Smooth muscle cell (in vitro differentiated cells): ENCODE measurements at regions not wholly inside any gene's neighbourhood (a gene's known extent, or its start where the extent isn't known, plus 50 kb on each side); places are given as distances from the start of the nearest gene placed in this dataset.
"Not testable (repeated sequence)": the region's sequence is repeated elsewhere in the genome, so short reads cannot be mapped to it uniquely, and the experiment has no call there.

Experiments used
- DNase-seq: peaks from one replicate; lab custom pipeline; 2025; ENCODE audit not compliant: unreplicated experiment; lab: John Stamatoyannopoulos, UW
- H2AFZ ChIP-seq: fragments of 200-600 bp; sonication (generic); 2 replicates; pipeline ENCODE4 v1.6.0; 2016; ENCODE audit warnings: antibody characterized with exemption, low read depth, mild to moderate bottlenecking
- H3F3A ChIP-seq: fragments of 200-600 bp; sonication (generic); 2 replicates; pipeline ENCODE4 v1.6.0; 2017; ENCODE audit warnings: antibody characterized with exemption, low read depth
- H3K27ac ChIP-seq: fragments of 200-600 bp; sonication (generic); 2 replicates; pipeline ENCODE4 v1.5.1; 2016; ENCODE audit warnings: low read depth, mild to moderate bottlenecking
- H3K27me3 ChIP-seq: fragments of 200-600 bp; sonication (generic); 2 replicates; pipeline ENCODE4 v1.6.1; 2016; ENCODE audit warnings: low read depth, mild to moderate bottlenecking
- H3K36me3 ChIP-seq: fragments of 200-600 bp; sonication (generic); 2 replicates; pipeline ENCODE4 v1.5.1; 2016; ENCODE audit warnings: low read depth
- H3K4me1 ChIP-seq: fragments of 200-600 bp; sonication (generic); 2 replicates; pipeline ENCODE4 v1.5.1; 2016; ENCODE audit warnings: low read depth
- H3K4me2 ChIP-seq: fragments of 200-600 bp; sonication (generic); 2 replicates; pipeline ENCODE4 v1.6.0; 2016; ENCODE audit warnings: mild to moderate bottlenecking
- H3K4me3 ChIP-seq: fragments of 200-600 bp; sonication (generic); 2 replicates; pipeline ENCODE4 v1.5.1; 2016; ENCODE audit warnings: mild to moderate bottlenecking
- H3K79me2 ChIP-seq: fragments of 200-600 bp; sonication (generic); 2 replicates; pipeline ENCODE4 v1.6.0; 2016; ENCODE audit warnings: low read depth, mild to moderate bottlenecking
- H3K9ac ChIP-seq: fragments of 200-600 bp; sonication (generic); 2 replicates; pipeline ENCODE4 v1.6.0; 2016; ENCODE audit warnings: low read depth
- H3K9me3 ChIP-seq: fragments of 200-600 bp; sonication (generic); replicated peaks from 2 replicates; pipeline ENCODE4 v1.5.1; 2016; ENCODE audit warnings: low read depth
- H4K20me1 ChIP-seq: fragments of 200-600 bp; sonication (generic); 2 replicates; pipeline ENCODE4 v1.6.0; 2016; ENCODE audit warnings: low read depth
- WGBS: methylation state at CpG from one replicate; pipeline ENCODE4 v1.1.7; 2016; ENCODE audit warnings: low lambda C conversion rate; 5-methylcytosine and 5-hydroxymethylcytosine counted together
- TF ChIP-seq, protein P1 (sequence below): fragments of 200-600 bp; sonication (generic); IDR thresholded peaks from 2 replicates; pipeline ENCODE4 v1.5.1; 2017; ENCODE audit warnings: borderline replicate concordance, mild to moderate bottlenecking, antibody characterized with exemption; ENCODE audit not compliant: insufficient read depth, poor library complexity, severe bottlenecking

DNA sequence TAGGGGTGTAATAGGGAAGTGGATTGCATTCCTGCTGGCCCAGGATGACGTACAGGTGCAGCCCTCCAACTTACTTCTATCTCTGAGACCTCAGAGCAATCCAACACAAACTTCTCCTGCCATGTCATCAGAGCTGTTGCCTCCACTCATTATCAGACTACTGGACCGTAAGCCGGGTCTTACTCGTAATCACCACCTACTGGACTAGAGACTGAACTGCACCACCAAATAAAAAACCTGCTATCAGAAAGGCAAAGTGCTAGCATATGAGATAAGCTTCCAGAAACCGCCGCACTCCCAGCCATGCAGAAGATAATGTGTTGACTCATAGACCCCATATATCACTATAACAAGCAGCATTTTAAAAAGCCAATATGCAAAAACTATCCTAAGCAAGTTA is 102.0 kb downstream of the SLITRK1 start:
- Histone ChIP-seq H3K4me3 (no peak overlapping the region), H3K79me2 (no peaks in the 10 kb centered on the region), H3F3A (no peaks in the 10 kb centered on the region), H3K4me2 (no peak overlapping the region), H2AFZ (no peak overlapping the region), H3K9me3 (no peaks in the 10 kb centered on the region), H3K27me3 (no peaks in the 10 kb centered on the region), H4K20me1 (no peaks in the 10 kb centered on the region), H3K4me1 (no peaks in the 10 kb centered on the region), H3K9ac (no peak overlapping the region), H3K36me3 (no peaks in the 10 kb centered on the region), H3K27ac (no peak overlapping the region)
- TF ChIP-seq, protein P1, sequence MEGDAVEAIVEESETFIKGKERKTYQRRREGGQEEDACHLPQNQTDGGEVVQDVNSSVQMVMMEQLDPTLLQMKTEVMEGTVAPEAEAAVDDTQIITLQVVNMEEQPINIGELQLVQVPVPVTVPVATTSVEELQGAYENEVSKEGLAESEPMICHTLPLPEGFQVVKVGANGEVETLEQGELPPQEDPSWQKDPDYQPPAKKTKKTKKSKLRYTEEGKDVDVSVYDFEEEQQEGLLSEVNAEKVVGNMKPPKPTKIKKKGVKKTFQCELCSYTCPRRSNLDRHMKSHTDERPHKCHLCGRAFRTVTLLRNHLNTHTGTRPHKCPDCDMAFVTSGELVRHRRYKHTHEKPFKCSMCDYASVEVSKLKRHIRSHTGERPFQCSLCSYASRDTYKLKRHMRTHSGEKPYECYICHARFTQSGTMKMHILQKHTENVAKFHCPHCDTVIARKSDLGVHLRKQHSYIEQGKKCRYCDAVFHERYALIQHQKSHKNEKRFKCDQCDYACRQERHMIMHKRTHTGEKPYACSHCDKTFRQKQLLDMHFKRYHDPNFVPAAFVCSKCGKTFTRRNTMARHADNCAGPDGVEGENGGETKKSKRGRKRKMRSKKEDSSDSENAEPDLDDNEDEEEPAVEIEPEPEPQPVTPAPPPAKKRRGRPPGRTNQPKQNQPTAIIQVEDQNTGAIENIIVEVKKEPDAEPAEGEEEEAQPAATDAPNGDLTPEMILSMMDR = peak; percentile 40
- 20% methylated on average over 6 of the region's 6 CpGs for WGBS
- DNase-seq = no peak

GRCh38 chr13:83773961-83774360 is 108.3 kb downstream of the SLITRK1 start:
- Histone ChIP-seq H3F3A (no peaks in the 10 kb centered on the region), H3K4me3 (no peak overlapping the region), H3K27ac (no peak overlapping the region), H4K20me1 (no peaks in the 10 kb centered on the region), H3K4me2 (no peak overlapping the region), H3K4me1 (no peaks in the 10 kb centered on the region), H3K9ac (no peak overlapping the region), H2AFZ (no peak overlapping the region), H3K9me3 (no peaks in the 10 kb centered on the region), H3K27me3 (no peaks in the 10 kb centered on the region), H3K36me3 (no peaks in the 10 kb centered on the region), H3K79me2 (no peaks in the 10 kb centered on the region)
- DNase-seq = no peak
- TF ChIP-seq, protein P1 = no peak
- WGBS = 84% methylated on average over 2 of the region's 2 CpGs

- DNase-seq = no peak
- TF ChIP-seq, protein P1 = no peak
- Histone ChIP-seq H3K9ac (no peak overlapping the region), H3K4me1 (no peaks in the 10 kb centered on the region), H3K4me3 (no peak overlapping the region), H2AFZ (no peak overlapping the region), H3K36me3 (no peaks in the 10 kb centered on the region), H3K27ac (no peak overlapping the region), H3K79me2 (no peaks in the 10 kb centered on the region), H3F3A (no peaks in the 10 kb centered on the region), H3K9me3 (no peaks in the 10 kb centered on the region), H3K4me2 (no peak overlapping the region), H4K20me1 (no peaks in the 10 kb centered on the region), H3K27me3 (no peaks in the 10 kb centered on the region)
- 94% methylated on average over 1 of the region's 1 CpG for WGBS
These were observed 116.5 kb downstream of the SLITRK1 start for GRCh38 chr13:83765796-83766195.

DNA sequence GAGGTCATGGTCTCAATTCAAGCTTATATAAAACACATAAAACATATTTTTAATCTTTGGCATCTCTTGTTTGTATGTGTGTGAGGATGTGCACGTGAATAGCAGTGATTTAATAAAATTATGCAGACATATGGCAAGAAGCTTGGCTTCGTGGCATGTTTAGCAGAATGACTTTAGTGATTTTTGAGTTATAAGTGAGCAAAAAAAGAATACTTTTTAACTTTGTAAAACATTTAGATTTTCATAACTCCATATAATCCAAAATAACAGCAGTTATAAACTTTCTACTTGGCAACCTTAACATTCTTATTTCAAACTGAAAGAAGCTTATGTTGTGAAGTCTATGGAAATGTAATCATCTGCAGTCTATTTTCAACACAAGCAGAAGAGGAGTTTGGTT is 120.6 kb downstream of the SLITRK1 start:
- 79% methylated on average over 2 of the region's 2 CpGs for WGBS
- no peaks in the 10 kb centered on the region for H3F3A ChIP-seq
- H3K27me3 ChIP-seq = no peaks in the 10 kb centered on the region
- H3K4me3 ChIP-seq = no peak overlapping the region
- TF ChIP-seq, protein P1 = no peak
- no peaks in the 10 kb centered on the region for H3K79me2 ChIP-seq
- no peaks in the 10 kb centered on the region for H3K9me3 ChIP-seq
- no peak overlapping the region for H3K27ac ChIP-seq
- DNase-seq = no peak
- H4K20me1 ChIP-seq = no peaks in the 10 kb centered on the region
- H3K9ac ChIP-seq = no peak overlapping the region
- H3K4me1 ChIP-seq = no peaks in the 10 kb centered on the region
- H3K36me3 ChIP-seq = no peaks in the 10 kb centered on the region
- no peak overlapping the region for H3K4me2 ChIP-seq
- H2AFZ ChIP-seq = no peak overlapping the region

GRCh38 chr13:83755210-83755609 is 127.1 kb downstream of the SLITRK1 start:
- 91% methylated on average over 2 of the region's 2 CpGs for WGBS
- not testable (repeated sequence) for H3K9ac ChIP-seq, H3K27ac ChIP-seq, H3K4me3 ChIP-seq, H3K9me3 ChIP-seq, H3K36me3 ChIP-seq, H3F3A ChIP-seq, H4K20me1 ChIP-seq, DNase-seq, H3K79me2 ChIP-seq, H2AFZ ChIP-seq, H3K27me3 ChIP-seq, H3K4me2 ChIP-seq, H3K4me1 ChIP-seq
